GM18951 (cell line): ENCODE measurements at regions not wholly inside any gene's neighbourhood (a gene's known extent, or its start where the extent isn't known, plus 50 kb on each side); places are given as distances from the start of the nearest gene placed in this dataset.

ENCODE experiments used
- POLR2A ChIP-seq: IDR thresholded peaks from 4 replicates; pipeline ENCODE4 v1.6.1; 2011; ENCODE audit warnings: mild to moderate bottlenecking; ENCODE audit not compliant: insufficient read length, insufficient read depth; ENCODE audit errors: extremely low read depth
- in situ Hi-C: fragments of 300-500 bp; cut with MboI; formaldehyde crosslinking; loops from one replicate; pipeline ENCODE4 v1.12.0; 2022; ENCODE audit warnings: low sequenced_read_pairs, mixed read lengths, inconsistent platforms; ENCODE audit not compliant: unreplicated experiment

GRCh38 chr5:60185231-60186099, 291.9 kb upstream of the PDE4D start:
- in situ Hi-C loops, result no loop called here
- no peak for TF ChIP-seq POLR2A

DNA sequence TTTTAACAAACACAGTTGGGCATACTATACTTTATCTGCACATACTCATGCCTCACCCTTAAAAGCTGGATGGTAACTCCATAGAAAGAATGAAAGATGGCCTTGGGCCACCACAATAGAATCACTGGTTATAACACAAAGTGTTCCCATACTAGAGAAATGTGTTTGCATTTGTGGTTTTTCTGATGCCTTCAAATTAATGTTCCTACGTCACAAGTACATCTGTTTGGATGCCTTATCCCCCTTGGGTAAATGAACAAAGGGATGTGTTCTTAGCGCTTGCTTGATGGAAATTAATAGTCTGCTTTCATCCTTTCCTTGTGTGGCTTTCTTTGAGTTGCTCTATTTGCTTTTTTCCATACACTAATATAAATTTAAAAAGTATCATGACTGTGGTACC, 291.1 kb upstream of the PDE4D start:
- in situ Hi-C loops, result no loop called here
- no peak for TF ChIP-seq POLR2A

GRCh38 chr5:60183881-60184280, 290.4 kb upstream of the PDE4D start:
- in situ Hi-C loops, result no loop called here
- no peak for TF ChIP-seq POLR2A

GRCh38 chr5:60178101-60178500, 284.6 kb upstream of the PDE4D start:
- in situ Hi-C loops, result no loop called here

GRCh38 chr5:60177596-60177995, 284.1 kb upstream of the PDE4D start:
- TF ChIP-seq POLR2A, result no peak
- in situ Hi-C loops, result no loop called here

More at GRCh38 chr5:60178101-60178500, 284.6 kb upstream of the PDE4D start:
- TF ChIP-seq POLR2A, result no peak

GRCh38 chr5:60173667-60174066, 280.1 kb upstream of the PDE4D start:
- in situ Hi-C loops, result no loop called here
- TF ChIP-seq POLR2A, result no peak

DNA sequence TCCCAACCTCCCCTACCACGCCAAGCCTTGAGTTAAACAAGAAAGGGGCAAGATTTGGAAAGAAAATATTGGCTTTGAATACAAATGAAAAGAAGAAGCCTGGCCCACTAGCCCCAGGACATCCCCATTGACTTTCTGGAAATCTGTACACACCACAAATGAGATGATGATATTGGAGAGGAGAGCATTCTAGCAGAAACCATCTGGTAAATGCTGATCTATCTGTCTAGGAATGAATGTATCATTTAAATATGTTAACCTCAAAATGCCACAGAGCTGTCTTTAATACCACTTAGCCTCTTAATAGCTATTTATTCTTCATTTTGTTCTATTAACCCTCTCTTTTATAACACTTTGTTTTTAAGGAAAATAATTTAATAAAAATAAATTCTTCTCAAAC, 270.2 kb upstream of the PDE4D start:
- in situ Hi-C loops, result no loop called here
- no peak for TF ChIP-seq POLR2A

DNA sequence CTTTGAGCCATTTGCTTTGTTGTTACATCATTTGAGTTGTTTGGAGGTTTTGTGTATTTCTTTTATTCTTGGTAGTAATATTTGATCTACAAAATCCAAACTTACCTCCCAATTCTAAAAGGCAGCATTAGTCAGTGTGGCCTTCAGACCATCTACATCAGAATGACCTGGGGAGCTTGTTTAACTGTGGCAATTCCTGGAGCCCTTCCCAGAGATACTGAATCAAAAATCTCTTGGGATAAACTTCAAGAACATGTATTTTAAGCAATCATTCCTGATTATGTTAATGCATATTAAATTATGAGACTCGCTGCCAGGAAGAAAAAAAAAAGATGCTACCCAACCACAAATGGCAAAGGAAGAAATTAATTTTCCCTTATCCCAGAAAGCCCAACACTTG, 268.9 kb upstream of the PDE4D start:
- in situ Hi-C loops, result no loop called here
- no peak for TF ChIP-seq POLR2A

GRCh38 chr5:60161340-60161934, 267.9 kb upstream of the PDE4D start:
- in situ Hi-C loops, result no loop called here
- no peak for TF ChIP-seq POLR2A

GRCh38 chr5:60149081-60149480, 255.6 kb upstream of the PDE4D start:
- in situ Hi-C loops, result no loop called here
- no peak for TF ChIP-seq POLR2A

DNA sequence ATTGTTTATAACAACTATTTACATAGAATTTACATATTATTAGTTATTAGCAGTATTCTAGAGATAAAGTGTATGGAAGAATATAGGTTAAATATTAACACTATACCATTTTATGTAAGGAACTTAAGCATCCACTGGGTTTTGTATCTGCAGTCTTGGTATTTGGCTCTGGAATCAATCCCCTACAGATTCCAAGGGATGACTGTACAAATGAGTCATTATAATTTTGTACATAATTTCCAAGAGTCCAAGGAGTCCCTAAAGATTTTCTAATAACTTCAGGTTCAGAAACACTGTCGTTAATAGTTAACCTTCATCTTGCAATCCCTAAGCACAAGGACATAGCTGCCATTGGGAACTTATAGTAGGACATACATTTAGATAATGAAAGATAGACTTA, 254.8 kb upstream of the PDE4D start:
- in situ Hi-C loops, result no loop called here
- no peak for TF ChIP-seq POLR2A

GRCh38 chr5:60147791-60148190, 254.3 kb upstream of the PDE4D start:
- TF ChIP-seq POLR2A, result no peak

GRCh38 chr5:60143942-60144549, 250.5 kb upstream of the PDE4D start:
- TF ChIP-seq POLR2A, result no peak
- in situ Hi-C loops, result no loop called here

More at GRCh38 chr5:60147791-60148190, 254.3 kb upstream of the PDE4D start:
- in situ Hi-C loops, result no loop called here

DNA sequence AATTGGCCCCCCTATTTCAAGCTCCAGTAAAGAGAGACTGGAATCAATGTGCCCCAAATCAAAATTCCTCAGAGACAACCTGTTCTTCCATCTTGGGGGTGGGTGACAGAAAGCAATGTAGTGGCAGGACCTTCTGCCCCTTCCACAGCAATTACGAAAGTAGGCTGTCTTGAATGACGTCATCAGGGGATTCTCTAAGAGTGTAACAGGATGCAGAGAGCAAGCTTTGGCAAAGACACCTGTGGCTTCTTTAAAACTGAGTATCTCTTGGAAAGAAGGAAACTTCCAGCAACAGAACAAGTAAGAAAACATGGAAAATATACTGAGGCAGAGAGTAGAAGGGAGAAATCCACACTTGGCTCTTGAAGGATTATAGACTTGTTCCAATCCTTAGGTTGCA, 247.6 kb upstream of the PDE4D start:
- no peak for TF ChIP-seq POLR2A
- in situ Hi-C loops, result no loop called here
